NCI-H226 (cell line): ENCODE measurements at regions not wholly inside any gene's neighbourhood (a gene's known extent, or its start where the extent isn't known, plus 50 kb on each side); places are given as distances from the start of the nearest gene placed in this dataset.

Experiments
- DNase-seq: peaks from one replicate; pipeline ENCODE4 v3.0.0-alpha.2; 2015

- no peak for DNase-seq
Observed at GRCh38 chr14:80378084-80378690, 166.9 kb upstream of the DIO2 start.

- no peak for DNase-seq
Observed at GRCh38 chr14:80364816-80365215, 153.5 kb upstream of the DIO2 start.

- no peak for DNase-seq
Observed at GRCh38 chr14:80364274-80364673, 153.0 kb upstream of the DIO2 start.

GRCh38 chr14:80358112-80358511, 146.8 kb upstream of the DIO2 start:
- no peak for DNase-seq

GRCh38 chr14:80356413-80356812, 145.1 kb upstream of the DIO2 start:
- DNase-seq, result peak; percentile 33

GRCh38 chr14:80354860-80355581, 143.7 kb upstream of the DIO2 start:
- DNase-seq, result no peak

- DNase-seq, result no peak
Observed at GRCh38 chr14:80352471-80352870, 141.2 kb upstream of the DIO2 start.

- no peak for DNase-seq
Observed at GRCh38 chr14:80350707-80351106, 139.4 kb upstream of the DIO2 start.

GRCh38 chr14:80346395-80346794, 135.1 kb upstream of the DIO2 start:
- no peak for DNase-seq

- DNase-seq, result no peak
Observed at GRCh38 chr14:80344208-80344607, 132.9 kb upstream of the DIO2 start.

GRCh38 chr14:80336608-80337106, 125.4 kb upstream of the DIO2 start:
- no peak for DNase-seq

GRCh38 chr14:80325688-80326087, 114.4 kb upstream of the DIO2 start:
- no peak for DNase-seq

- DNase-seq, result no peak
Observed at GRCh38 chr14:80325112-80325511, 113.8 kb upstream of the DIO2 start.

GRCh38 chr14:80324649-80325048, 113.3 kb upstream of the DIO2 start:
- DNase-seq, result no peak

GRCh38 chr14:80323038-80323665, 111.8 kb upstream of the DIO2 start:
- DNase-seq, result no peak

GRCh38 chr14:80316441-80316840, 105.1 kb upstream of the DIO2 start:
- DNase-seq, result no peak

GRCh38 chr14:80315681-80316080, 104.4 kb upstream of the DIO2 start:
- no peak for DNase-seq

- DNase-seq, result no peak
Observed at GRCh38 chr14:80313806-80314205, 102.5 kb upstream of the DIO2 start.

GRCh38 chr14:80310938-80311750, 99.8 kb upstream of the DIO2 start:
- no peak for DNase-seq

- DNase-seq, result peak; percentile 54
Observed at GRCh38 chr14:80304125-80304766, 92.9 kb upstream of the DIO2 start.

GRCh38 chr14:80300351-80300750, 89.0 kb upstream of the DIO2 start:
- no peak for DNase-seq

GRCh38 chr14:80298491-80299017, 87.2 kb upstream of the DIO2 start:
- no peak for DNase-seq
